HepG2 (cell line): ENCODE measurements at regions not wholly inside any gene's neighbourhood (a gene's known extent, or its start where the extent isn't known, plus 50 kb on each side); places are given as distances from the start of the nearest gene placed in this dataset.

Experiments used
- HDAC1 ChIP-seq: sonication (generic); formaldehyde crosslinking; IDR thresholded peaks from 2 replicates; pipeline ENCODE4 v1.5.1; 2020; ENCODE audit warnings: mild to moderate bottlenecking, missing genetic modification reagents
- HNF4G ChIP-seq, 2 experiments: sonication (generic) in 1 of 2; formaldehyde crosslinking in 1 of 2; IDR thresholded peaks; 2 replicates each; pipeline versions ENCODE4 v1.4.0 to v1.6.1; 2011 to 2020; ENCODE audit warnings: borderline replicate concordance in 2 of 2, low read depth in 2 of 2, mild to moderate bottlenecking in 2 of 2, low read length in 1 of 2, missing genetic modification reagents in 1 of 2, moderate library complexity in 1 of 2
- PHB2 ChIP-seq: fragments of 450-650 bp; IDR thresholded peaks from 2 replicates; pipeline ENCODE4 v1.6.1; 2018; ENCODE audit not compliant: partially characterized antibody
- RBAK ChIP-seq: sonication (generic); formaldehyde crosslinking; IDR thresholded peaks from 2 replicates; pipeline ENCODE4 v1.5.1; 2020; ENCODE audit warnings: mild to moderate bottlenecking, missing genetic modification reagents
- SALL2 ChIP-seq: sonication (generic); formaldehyde crosslinking; IDR thresholded peaks from 2 replicates; pipeline ENCODE4 v1.8.1; 2023; ENCODE audit warnings: mild to moderate bottlenecking, missing genetic modification reagents, inconsistent platforms
- TBL1XR1 ChIP-seq: fragments of 150-350 bp; IDR thresholded peaks from 2 replicates; pipeline ENCODE4 v1.6.1; 2014; ENCODE audit warnings: borderline replicate concordance, low read length; ENCODE audit not compliant: partially characterized antibody
- ZFAT ChIP-seq: sonication (generic); formaldehyde crosslinking; conservative IDR thresholded peaks from 2 replicates; pipeline ENCODE4 v1.8.1; 2023; ENCODE audit warnings: missing genetic modification reagents, inconsistent platforms
- ZFP90 ChIP-seq: sonication (generic); formaldehyde crosslinking; IDR thresholded peaks from 2 replicates; pipeline ENCODE4 v1.8.0; 2022; ENCODE audit warnings: missing genetic modification reagents, mild to moderate bottlenecking, inconsistent platforms, borderline replicate concordance
- ZNF121 ChIP-seq: sonication (generic); formaldehyde crosslinking; IDR thresholded peaks from 2 replicates; pipeline ENCODE4 v1.5.0; 2020; ENCODE audit warnings: mild to moderate bottlenecking, missing genetic modification reagents
- ZNF556 ChIP-seq: sonication (generic); formaldehyde crosslinking; IDR thresholded peaks from 2 replicates; pipeline ENCODE4 v1.4.0; 2020; ENCODE audit warnings: mild to moderate bottlenecking, missing genetic modification reagents, borderline replicate concordance
- TF ChIP-seq, protein P1 (sequence below): sonication (generic); formaldehyde crosslinking; IDR thresholded peaks from 2 replicates; pipeline ENCODE4 v1.4.0; 2020; ENCODE audit warnings: missing genetic modification reagents, mild to moderate bottlenecking, borderline replicate concordance
- TF ChIP-seq, protein P2 (sequence below): sonication (generic); formaldehyde crosslinking; IDR thresholded peaks from 2 replicates; pipeline ENCODE4 v1.4.0; 2020; ENCODE audit warnings: missing genetic modification reagents, borderline replicate concordance
- TF ChIP-seq, protein P3 (sequence below): sonication (generic); formaldehyde crosslinking; IDR thresholded peaks from 2 replicates; pipeline ENCODE4 v1.8.1; 2022; ENCODE audit warnings: mild to moderate bottlenecking, missing genetic modification reagents
- TF ChIP-seq, protein P4 (sequence below): sonication (generic); formaldehyde crosslinking; IDR thresholded peaks from 2 replicates; pipeline ENCODE4 v1.8.0; 2022; ENCODE audit warnings: missing genetic modification reagents, mild to moderate bottlenecking, inconsistent platforms, borderline replicate concordance

DNA sequence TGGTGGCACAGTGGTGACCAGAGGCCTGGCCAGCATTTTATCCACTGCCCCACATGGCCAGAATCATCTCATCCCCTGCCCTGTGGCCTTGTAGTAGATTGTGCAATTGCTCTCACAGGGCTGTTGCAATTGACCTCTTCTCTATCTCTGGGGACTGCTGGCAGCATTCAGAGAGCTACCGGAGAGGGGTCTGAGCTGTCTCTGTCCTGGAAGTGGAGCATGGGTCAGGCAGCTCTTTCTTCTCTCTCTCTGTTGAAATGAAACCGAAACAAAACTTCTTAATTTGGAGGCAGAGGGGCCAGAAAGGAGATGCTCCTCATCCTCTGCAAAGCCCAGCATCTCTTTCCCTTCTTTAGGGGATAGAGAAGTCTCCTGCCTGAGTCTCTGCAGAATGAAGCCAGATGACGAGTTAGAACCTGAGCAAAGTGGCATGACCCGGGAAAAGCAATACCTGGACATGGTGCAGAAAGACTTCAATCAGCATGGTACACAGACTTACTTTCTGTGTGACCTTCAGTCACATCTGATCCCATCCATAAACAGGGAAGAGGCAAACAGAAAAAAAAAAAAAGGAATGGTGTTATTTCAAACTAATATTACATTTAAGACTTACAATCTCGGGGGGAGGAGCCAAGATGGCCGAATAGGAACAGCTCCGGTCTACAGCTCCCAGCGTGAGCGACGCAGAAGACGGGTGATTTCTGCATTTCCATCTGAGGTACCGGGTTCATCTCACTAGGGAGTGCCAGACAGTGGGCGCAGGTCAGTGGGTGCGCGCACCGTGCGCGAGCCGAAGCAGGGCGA lies 144.5 kb upstream of the BCL6 start (continued):
- TF ChIP-seq, protein P1, sequence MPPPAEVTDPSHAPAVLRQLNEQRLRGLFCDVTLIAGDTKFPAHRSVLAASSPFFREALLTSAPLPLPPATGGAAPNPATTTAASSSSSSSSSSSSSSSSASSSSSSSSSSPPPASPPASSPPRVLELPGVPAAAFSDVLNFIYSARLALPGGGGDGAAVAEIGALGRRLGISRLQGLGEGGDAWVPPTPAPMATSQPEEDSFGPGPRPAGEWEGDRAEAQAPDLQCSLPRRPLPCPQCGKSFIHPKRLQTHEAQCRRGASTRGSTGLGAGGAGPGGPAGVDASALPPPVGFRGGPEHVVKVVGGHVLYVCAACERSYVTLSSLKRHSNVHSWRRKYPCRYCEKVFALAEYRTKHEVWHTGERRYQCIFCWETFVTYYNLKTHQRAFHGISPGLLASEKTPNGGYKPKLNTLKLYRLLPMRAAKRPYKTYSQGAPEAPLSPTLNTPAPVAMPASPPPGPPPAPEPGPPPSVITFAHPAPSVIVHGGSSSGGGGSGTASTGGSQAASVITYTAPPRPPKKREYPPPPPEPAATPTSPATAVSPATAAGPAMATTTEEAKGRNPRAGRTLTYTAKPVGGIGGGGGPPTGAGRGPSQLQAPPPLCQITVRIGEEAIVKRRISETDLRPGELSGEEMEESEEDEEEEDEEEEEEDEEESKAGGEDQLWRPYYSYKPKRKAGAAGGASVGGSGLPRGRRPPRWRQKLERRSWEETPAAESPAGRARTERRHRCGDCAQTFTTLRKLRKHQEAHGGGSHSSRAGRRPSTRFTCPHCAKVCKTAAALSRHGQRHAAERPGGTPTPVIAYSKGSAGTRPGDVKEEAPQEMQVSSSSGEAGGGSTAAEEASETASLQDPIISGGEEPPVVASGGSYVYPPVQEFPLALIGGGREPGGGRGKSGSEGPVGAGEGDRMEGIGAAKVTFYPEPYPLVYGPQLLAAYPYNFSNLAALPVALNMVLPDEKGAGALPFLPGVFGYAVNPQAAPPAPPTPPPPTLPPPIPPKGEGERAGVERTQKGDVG (CRISPR knock-in tag) = no peak
- TF ChIP-seq ZFAT (CRISPR knock-in tag) = no peak
- TF ChIP-seq, protein P2, sequence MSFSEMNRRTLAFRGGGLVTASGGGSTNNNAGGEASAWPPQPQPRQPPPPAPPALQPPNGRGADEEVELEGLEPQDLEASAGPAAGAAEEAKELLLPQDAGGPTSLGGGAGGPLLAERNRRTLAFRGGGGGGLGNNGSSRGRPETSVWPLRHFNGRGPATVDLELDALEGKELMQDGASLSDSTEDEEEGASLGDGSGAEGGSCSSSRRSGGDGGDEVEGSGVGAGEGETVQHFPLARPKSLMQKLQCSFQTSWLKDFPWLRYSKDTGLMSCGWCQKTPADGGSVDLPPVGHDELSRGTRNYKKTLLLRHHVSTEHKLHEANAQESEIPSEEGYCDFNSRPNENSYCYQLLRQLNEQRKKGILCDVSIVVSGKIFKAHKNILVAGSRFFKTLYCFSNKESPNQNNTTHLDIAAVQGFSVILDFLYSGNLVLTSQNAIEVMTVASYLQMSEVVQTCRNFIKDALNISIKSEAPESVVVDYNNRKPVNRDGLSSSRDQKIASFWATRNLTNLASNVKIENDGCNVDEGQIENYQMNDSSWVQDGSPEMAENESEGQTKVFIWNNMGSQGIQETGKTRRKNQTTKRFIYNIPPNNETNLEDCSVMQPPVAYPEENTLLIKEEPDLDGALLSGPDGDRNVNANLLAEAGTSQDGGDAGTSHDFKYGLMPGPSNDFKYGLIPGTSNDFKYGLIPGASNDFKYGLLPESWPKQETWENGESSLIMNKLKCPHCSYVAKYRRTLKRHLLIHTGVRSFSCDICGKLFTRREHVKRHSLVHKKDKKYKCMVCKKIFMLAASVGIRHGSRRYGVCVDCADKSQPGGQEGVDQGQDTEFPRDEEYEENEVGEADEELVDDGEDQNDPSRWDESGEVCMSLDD = no peak
- peak; percentile 26; the same call in 1 of the 2 replicates for TF ChIP-seq HNF4G (IDR thresholded peaks at IDR 0.05; ENCODE audit: borderline replicate concordance, low read depth, low read length)
- no peak for TF ChIP-seq HNF4G (CRISPR knock-in tag; IDR thresholded peaks at IDR 0.05; ENCODE audit: borderline replicate concordance, low read depth)
- 0 out of 2 replicates have a peak, but pooled peaks have one; percentile 19 for TF ChIP-seq ZNF121 (CRISPR knock-in tag)
- TF ChIP-seq PHB2 = no peak
- TF ChIP-seq TBL1XR1 = peak; percentile 39
- TF ChIP-seq HDAC1 (CRISPR knock-in tag) = peak; percentile 53
- TF ChIP-seq, protein P3, sequence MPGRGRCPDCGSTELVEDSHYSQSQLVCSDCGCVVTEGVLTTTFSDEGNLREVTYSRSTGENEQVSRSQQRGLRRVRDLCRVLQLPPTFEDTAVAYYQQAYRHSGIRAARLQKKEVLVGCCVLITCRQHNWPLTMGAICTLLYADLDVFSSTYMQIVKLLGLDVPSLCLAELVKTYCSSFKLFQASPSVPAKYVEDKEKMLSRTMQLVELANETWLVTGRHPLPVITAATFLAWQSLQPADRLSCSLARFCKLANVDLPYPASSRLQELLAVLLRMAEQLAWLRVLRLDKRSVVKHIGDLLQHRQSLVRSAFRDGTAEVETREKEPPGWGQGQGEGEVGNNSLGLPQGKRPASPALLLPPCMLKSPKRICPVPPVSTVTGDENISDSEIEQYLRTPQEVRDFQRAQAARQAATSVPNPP (CRISPR knock-in tag) = no peak
- TF ChIP-seq ZFP90 = 0 out of 2 replicates have a peak, but pooled peaks have one; percentile 15
- TF ChIP-seq, protein P4, sequence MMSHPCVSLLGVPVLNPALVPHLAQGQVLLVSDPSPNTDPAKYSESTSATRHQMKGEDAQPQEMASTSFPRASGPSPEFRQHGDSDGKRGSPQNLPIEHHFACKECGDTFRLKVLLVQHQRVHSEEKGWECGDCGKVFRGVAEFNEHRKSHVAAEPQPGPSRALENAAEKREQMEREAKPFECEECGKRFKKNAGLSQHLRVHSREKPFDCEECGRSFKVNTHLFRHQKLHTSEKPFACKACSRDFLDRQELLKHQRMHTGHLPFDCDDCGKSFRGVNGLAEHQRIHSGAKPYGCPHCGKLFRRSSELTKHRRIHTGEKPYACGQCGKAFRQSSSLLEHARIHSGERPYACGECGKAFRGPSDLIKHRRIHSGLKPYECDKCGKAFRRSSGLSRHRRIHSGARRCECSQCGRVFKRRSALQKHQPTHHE (CRISPR knock-in tag) = 0 out of 2 replicates have a peak, but pooled peaks have one; percentile 55
- 0 out of 2 replicates have a peak, but pooled peaks have one; percentile 32 for TF ChIP-seq SALL2 (CRISPR knock-in tag)
- TF ChIP-seq RBAK (CRISPR knock-in tag) = 0 out of 2 replicates have a peak, but pooled peaks have one; percentile 35
- 0 out of 2 replicates have a peak, but pooled peaks have one; percentile 26 for TF ChIP-seq ZNF556 (CRISPR knock-in tag)
